Activated CD8-positive, alpha-beta memory T cell treated with anti-CD3 and anti-CD28 coated beads, Interleukin-2, amount 50 U/mL, for 48 hours (primary cell): ENCODE measurements at regions not wholly inside any gene's neighbourhood (a gene's known extent, or its start where the extent isn't known, plus 50 kb on each side); places are given as distances from the start of the nearest gene placed in this dataset.
"Not testable (repeated sequence)": the region's sequence is repeated elsewhere in the genome, so short reads cannot be mapped to it uniquely, and the experiment has no call there.

ENCODE experiments used
- DNase-seq: peaks from one replicate; pipeline ENCODE4 v3.0.0-alpha.2; 2020

DNA sequence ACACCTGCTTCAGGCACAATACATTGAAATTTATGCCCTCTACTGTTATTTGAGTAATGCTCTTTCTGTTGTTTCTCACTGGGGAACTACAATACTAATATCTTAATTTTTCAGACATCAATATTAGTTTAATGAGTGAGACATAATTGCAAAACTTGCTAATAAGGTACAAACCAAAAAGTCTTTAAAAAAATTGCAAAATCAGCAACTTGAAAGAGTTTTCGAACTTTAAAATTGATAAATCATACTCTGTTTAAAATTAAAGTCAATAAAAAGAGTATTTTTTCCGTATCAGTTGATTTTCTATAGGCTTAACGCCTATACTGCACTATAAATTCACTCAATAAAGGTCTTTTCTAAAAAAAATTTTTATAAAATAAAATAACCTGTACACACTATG lies 1735.9 kb upstream of the SEL1L start:
- DNase-seq, result no peak

DNA sequence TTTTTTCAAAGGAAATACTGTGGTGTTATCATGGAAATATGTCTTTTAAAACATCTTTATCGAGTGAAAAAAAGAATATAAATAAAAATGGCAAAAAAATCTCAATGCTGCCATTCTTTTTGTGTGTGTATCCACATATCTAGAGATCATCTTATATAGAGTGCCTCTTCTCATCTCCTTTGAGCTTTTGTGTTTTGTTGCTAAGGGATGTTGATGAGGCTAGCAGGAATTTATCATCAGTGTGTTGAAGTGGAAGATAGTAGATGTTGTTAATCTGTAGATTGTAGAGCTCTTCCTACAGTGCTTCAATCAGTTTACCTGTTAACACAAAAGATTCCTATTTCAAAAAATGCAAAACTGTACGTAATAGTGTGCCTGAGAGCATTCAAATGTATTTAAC lies 1738.0 kb upstream of the SEL1L start:
- DNase-seq, result no peak

DNA sequence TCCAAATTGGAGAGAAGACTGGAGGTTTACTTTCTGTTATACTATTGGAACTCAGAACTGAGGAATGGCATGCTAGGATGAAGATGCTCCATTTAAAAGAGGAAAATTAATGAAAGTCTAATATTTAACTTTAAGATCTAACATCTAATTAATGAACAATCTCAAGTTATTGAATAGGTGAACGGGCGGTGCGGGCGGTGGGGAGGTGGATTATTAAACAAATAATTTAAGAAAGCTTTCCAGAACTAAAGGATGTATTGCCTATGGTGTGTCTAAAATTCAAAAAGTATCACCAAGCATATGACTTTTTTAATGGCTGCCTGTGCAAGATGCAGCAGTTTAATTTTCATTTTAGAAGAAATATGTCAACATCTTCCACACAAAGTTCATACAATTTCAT lies 1747.1 kb upstream of the SEL1L start:
- DNase-seq, result no peak

DNA sequence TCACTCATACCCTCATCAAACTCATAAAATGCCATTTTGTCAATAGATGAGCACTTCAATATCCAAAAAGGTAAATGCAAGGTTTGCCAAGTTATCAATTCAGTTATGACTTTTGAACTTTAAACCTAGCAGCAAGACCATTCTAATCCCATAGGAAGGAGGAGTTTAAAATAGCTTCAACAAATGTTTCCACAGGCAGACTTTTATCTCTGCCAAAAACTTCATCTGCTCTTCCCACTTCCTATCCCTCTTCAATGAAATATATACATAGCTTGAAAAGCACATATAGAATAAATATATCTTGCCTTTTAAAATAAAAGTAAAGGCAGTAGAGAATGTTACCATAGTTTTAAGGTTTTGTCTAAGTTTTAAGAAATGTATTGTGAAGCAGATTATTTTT lies 1749.1 kb upstream of the SEL1L start:
- DNase-seq, result no peak

DNA sequence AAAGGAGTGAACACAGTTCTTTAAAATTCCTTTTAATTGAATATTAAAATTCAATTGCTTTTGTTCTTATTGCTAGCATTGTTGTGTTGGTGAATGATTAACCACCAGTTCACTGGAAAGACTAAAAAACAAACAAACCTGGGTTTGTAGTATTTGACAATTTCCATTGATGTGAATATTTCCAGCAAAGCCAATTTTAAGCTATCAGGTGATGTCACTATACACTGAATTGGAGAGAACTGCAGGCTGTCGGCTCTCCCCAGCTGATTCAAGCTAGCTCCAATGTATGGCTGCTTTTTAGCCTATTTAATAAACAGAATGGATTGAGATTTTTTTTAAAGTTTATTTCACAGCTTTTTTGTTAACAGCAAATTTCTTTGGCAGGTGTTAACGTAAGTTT lies 1753.6 kb upstream of the SEL1L start:
- no peak for DNase-seq

DNA sequence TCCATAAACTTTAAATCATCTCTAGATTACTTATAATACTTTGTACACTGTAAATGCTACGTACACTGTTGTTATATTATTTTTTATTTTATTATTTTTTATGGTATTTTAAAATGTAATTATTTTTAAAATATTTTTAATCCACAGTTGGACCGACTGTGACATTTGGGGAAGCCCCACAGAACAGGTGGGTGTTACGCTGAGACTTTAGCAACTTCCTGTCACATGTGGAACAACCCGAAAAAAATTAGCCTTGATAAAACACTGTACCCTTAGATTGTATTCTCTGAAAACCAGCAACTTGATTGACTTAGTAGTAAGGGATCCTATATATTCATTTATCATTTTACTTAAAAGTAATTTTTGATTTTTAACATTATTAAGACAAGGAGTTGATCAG lies 1755.7 kb upstream of the SEL1L start:
- DNase-seq, result no peak

DNA sequence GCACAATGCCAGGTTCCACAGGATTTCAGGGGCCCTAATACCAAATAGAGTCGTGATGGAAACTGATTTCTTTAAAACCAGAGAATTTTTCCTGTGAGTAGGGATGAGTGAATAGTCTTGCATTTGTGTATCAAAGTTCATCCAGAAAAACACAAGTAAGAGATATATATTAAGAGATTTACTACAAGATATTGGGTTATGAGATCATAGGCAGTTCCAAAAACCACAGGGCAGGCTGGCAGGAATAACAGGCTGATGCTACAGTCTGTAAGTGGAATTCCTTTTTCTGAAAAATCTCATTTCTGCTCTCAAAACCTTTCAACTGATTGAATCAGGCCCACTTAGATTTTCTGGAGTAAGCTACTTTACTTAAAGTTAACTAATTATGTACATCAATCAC lies 1756.2 kb upstream of the SEL1L start:
- DNase-seq, result no peak

DNA sequence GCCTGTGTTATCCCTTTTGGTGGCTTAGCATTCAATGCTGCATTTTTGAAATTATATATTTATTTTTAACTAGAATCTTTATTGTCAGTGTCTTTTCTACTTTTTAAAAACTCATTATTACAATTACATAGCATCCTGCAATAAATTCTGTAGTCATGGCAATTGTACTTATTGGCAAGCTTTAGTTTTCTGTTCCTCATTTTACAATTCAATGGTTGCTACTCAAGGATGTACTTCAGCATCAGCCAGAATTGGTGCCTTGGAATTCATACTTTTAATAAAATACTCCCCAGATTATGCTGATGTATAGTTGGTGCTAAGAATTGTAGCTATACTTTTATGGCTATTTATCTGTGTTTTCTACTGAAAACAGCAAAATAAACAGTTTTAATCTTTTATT lies 1756.8 kb upstream of the SEL1L start:
- DNase-seq, result no peak

DNA sequence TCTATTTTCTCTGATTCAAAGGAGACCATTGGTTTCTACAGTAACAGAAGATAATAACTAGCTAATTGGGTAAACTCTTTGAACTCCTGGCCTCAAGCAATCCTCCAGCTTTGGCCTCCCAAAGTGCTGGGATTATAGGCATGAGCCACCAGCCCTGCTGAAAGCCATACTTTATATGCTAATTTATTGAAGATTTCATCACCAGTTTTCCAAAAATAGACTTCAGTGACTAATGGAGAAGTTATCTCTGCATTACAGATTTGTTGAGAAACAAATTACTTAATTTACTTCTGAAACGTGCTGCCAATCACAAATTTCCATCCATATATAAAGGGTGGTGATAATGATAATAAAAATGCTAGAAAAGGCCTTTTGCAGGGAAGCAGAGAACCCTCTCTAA lies 1758.1 kb upstream of the SEL1L start:
- DNase-seq, result no peak

DNA sequence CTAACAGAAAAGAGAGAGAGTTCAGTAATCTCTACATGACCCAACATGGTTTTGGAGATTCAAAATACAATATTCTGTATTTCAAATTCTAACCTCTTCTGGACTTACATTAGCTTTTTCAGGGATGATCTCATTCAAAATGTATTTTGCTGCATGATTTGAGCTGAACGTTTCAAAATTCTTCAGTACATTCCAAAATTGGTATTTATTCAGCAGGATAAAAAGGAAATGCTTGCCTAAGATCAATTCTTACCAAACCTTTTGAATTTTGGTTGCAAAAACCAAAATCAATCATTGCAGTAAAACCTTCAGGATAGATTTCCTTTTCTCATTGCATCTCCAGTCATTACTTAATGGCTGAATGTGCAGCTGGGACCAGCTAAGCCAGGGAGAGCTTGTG lies 1761.3 kb upstream of the SEL1L start:
- DNase-seq, result no peak

DNA sequence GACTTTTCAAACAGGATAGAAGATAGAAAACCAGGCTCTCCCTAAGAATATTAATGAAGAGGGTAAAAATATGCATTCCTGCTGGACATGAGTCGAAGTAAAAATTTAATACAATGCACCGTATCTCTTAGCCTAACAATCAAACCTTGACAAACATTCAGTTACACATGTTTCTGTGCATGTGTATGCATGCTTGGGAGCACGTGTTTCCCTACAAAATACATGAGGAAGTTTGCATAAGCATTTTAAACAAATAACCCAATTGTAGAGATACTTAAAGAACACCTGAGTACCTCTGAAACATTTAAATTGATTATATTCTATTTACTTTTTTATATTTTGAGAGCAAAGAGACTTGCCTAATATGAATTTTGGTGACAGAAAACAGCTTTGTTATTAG lies 1763.7 kb upstream of the SEL1L start:
- DNase-seq, result no peak

DNA sequence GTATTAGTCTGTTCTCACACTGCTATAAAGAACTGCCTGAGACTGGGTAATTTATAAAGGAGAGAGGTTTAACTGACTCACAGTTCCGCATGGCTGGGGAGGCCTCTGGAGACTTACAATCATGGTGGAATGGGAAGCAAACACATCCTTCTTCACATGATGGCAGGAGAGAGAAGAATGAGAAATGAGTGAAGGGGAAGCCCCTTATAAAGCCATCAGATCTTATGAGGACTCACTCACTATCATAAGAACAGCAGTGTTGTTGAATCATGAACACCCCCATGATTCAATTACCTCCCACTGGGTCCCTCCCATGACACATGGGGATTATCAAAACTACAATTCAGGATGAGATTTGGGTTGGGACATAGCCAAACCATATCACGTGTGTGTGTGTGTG lies 1764.4 kb upstream of the SEL1L start:
- not testable (repeated sequence) for DNase-seq

DNA sequence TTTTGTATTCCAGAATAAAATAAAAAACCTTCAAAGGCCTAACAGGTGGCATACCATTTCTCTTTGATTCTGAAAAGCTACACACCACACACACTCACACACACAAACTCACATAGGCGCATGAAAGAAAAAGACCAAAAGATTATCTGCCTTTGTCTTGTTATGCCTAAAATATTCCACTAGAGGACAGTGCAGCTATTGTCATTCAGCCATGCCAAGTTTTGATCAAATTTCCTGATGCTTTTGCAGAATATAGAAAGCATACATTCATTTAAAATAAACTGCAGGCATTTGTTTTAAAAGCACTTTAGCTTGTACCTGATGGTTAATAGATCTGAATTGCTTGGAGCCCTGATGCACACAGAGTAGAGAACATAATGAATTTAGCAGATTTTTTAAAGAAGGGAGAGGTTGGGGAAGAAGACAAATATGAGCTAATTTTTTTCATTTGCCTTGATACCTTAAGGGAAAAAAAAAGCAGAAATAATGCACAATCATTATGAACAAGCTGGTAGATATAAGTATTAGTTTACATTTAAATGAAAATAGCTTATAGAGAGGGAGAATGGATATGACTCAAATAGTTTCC lies 1766.9 kb upstream of the SEL1L start:
- no peak for DNase-seq

DNA sequence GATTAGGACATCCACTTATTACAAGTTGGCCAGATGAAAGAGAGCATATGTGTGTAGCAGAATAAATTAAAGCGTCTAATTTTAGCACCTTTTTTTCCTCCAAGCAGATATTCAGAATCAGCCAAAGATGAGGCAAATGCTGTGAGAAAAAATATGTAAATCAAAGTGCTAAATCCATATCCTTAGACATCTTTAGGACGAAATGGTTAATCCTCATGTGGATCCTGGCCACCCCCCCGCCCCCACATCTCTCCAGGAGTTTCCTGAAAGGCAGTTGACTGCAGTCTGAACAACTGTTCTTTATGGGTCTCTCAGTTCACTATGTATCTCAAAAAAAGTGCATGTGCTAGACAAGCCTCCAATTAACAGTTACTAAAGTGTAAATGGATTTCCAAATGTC lies 1768.1 kb upstream of the SEL1L start:
- no peak for DNase-seq

DNA sequence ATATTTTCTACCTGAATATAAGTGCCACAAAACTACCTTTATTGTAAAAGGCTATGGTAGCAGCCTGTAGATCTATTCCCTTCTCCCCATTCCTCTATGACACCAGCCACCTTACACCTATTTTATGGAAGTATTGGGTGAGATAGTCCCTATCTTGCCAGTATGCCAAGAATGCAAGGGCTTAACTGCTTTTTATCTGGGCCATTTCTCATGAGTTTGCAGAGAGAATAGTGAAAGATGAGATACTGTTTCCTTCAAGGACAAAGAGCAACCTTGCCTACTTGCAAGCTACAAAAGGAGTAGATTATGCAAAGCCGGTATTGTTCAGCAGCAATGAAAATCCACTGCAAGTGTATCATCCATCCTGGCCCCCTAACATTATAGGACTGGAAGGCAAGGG lies 1775.6 kb upstream of the SEL1L start:
- DNase-seq, result no peak

DNA sequence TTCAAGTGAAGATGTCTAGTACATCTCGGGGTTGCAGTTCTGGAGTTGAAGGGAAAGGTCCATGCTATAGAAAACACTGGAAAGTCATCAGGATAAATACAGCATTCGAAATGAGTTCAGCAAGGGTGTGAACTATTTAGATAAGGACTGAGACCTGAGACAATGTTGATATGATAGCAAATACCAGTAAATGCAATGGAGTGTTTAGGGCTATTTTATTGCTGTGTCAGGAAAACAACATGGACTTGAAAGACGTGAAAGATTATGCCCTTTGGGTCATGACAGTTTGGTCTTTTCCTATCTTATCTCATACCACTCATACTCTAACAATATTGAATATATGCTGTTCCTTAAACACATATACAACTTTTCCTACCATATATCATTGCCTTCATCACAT lies 1776.2 kb upstream of the SEL1L start:
- DNase-seq, result no peak

DNA sequence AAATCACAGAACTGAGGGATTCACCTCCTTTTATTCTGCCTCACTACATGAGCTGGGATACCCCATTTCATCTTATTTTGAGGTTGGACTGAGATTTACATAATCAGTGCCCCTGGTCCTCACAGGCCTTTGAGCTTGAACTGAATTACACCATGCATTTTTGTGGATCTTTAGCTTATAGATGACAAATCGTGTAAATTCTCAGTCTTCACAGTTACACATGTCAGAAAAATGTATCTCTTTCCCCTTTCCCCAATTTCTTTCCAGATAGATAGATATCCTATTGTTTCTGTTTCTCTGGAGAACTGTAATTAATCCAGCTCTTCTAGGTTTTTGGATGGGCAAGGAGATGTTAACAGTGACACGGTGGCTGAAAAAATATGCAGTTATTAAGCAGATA lies 1778.9 kb upstream of the SEL1L start:
- DNase-seq, result no peak

DNA sequence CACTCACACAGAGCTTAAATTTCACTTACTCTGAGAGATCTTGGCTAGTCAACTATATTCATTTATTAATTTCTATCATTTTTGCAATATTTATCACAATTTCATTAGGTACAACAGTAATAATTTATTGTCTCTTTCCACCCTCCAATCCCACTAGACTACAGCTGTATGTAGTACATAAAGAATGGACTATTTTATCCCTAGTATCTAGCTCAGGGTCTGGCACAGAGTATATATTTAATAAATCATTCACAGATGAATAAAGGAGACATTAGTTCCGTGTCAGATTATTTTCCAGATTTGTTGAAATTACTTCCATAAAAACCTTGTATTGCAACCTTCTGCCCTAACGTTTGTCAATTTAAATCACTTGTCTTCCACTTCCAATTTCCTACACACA lies 1781.1 kb upstream of the SEL1L start:
- DNase-seq, result no peak

DNA sequence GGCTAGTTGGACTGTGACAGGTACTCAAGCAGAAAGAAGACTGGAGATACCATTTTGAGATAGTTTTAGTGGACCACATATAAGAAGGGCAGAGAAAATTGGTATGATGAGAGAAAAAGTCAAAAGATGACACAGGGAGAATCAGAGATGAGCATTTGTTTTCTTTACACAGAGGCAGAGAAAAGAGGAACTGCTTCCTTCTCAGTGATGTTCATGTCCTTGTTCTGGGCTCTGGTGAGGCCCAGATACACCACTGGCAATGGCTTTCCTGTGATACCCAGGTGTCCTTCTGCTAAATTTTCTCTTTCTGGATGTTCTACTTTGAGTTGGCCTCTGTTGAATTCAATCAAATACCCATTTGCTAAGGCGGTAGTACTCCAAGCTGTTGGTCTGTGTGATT lies 1782.7 kb upstream of the SEL1L start:
- DNase-seq, result no peak

DNA sequence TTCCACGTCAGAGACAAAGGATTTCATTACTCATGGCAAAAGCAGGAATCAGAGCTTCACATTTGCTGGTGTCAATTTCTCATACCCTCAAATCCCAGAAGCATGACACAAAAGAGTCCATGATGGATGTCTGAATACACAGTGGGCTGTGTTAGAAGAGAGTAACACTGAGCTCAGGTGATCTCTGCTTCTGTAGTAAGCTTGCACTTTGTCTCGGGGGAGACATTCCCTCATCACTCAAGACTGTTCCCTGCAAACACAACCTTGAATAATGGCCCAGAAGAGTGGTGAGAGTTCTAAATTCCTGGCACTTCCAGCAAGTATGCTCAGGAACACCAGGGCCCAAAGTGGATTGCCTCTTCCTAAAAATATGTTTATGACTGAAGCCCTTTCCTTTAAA lies 1787.2 kb upstream of the SEL1L start:
- DNase-seq, result no peak

DNA sequence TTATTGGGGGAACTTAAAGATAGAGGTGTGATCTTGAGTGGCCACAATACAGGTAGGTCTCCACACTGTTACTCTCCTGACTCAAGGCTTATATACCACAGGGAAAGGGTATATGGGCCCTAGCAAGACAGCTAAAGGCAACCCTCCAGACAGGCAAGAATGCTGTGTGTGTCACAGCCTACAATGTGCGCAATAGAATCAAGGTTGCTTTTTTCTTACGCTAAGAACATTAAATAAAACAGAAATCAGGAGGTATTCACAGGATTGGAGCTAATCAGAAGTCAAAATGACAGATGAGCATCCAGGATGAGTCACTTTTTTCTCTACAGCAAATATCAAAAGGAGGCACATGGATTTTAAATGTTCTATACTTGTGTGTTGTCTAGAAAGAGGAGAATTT lies 1797.9 kb upstream of the SEL1L start:
- no peak for DNase-seq

DNA sequence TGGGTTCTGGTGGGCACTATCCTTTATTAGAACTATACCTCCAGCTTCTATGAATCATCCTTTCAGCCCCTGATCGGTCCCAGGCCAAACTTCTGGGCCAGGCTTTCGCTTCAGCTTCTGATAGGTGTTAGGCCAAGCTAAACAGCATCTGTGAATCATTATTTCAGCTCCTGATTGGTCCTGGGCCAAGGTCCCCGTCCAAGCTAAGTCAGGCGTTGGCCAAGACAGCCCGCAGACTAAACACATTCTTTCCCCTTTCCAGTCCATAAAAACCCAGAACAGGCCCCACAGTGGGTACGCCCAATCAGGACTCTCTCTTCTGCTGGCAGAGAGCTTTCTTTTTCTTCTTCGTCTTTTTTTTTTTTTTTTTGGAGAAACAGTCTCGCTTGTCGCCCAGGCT lies 1808.9 kb upstream of the SEL1L start:
- no peak for DNase-seq

DNA sequence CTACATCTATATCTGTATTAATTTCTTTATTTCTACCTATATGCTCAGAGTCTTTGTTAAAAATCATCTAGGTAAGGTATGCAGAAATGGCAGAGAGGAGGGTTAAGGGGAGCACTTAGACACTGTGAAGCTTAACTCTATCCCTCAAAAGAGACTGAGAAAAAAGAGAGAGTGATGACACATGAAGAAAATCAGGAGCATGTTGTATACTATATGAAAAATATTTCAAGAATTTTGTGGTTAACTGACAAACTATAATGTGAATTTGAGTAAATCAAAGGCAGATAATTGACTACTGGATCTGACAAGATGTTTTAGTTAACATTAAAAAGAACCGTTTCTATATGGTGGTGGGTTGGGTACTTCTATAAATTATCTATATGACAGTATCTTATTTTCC lies 1814.2 kb upstream of the SEL1L start:
- no peak for DNase-seq

DNA sequence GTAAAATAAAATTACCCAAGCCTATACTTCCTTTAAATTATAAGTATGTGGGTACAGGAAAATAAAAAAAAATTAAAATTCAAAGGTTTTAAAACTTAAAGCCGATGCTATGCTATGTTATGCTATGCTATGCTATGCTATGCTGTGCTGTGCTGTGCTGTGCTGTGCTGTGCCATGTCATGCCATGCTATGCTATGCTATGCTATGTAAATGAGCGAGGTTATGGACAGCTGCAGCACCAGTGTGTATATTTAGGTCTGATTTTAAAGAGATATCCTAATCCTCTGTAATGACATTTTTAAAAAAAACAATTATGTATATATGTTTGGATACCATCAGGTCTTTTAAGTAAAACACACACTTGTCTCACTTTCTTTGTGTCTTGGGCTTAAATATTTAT lies 1822.0 kb upstream of the SEL1L start:
- no peak for DNase-seq

DNA sequence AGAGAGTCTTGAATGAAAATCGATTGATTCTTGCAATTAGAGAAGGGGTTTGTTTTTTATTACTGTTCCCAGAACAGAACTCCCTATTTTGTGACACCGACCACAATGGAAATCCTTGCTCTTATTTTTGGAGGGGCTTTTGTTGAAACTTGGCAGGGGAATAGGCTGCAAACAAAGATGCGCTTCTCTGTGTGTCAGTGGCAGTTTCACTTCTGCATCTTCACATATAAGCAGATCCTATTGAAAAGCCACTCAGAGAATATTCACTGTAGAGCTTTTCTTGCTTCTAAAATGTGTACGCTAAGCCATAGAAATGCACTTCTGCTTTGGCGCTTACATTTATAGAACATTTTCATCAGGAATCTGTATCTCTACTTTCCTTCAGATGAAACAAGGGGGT lies 1822.4 kb upstream of the SEL1L start:
- DNase-seq, result no peak

DNA sequence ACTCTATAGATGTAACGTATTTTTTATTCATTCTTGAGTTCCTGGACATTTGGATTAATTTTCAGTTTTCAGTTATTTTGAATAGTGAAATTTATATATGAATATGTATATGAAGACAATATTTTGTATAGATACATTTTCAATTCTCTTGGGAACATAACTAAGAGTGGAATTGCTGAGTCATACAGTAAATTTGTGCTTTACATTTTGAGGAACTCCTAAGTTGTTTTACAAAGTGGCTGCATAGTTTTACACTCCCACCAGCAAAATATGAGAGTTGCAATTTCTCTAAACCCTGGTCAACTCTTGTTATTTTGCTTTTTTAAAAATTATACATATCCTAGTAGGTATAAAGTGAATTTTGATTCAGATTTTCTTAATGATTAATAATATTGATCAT lies 1838.6 kb upstream of the SEL1L start:
- DNase-seq, result no peak
